Omental fat pad (tissue), 3 donors: ENCODE measurements at regions not wholly inside any gene's neighbourhood (a gene's known extent, or its start where the extent isn't known, plus 50 kb on each side); places are given as distances from the start of the nearest gene placed in this dataset.

Source experiments
- ATAC-seq: fragments of 150-250 bp; one replicate; pipeline ENCODE4 v1.9.1; 2016; ENCODE audit warnings: mild to moderate bottlenecking, moderate library complexity; ENCODE audit not compliant: low FRiP score
- DNase-seq: peaks from one replicate; pipeline ENCODE4 v3.0.0-alpha.2; 2019; ENCODE audit warnings: low spot score
- TF ChIP-seq, protein P1 (sequence below), 3 donors: fragments of 450-650 bp; IDR thresholded peaks; one replicate each; pipeline ENCODE4 v1.5.1; 2016 to 2017; ENCODE audit warnings: antibody characterized with exemption in 3 of 3, mild to moderate bottlenecking in 3 of 3, moderate library complexity in 2 of 3

DNA sequence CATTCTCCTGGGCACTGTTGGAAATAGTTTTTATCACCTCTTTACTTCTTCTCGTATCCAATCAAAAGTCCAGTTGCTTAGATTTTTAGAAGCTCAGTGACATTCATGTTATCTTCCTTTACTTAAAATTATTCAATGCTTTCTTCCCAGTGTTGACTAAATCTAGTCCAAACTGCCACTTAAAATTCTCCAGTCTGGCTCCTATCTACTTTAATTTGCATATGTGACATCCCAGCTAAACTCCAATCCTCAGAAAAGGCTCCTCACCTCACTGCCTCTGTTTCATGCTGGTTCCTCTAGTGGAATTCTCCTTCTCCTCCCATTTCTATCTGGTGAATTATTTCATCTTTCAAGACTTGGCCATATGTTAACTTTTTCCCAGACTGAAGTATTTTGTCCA lies 1238.7 kb upstream of the WWC1 start:
- no peak for DNase-seq
- TF ChIP-seq, protein P1, sequence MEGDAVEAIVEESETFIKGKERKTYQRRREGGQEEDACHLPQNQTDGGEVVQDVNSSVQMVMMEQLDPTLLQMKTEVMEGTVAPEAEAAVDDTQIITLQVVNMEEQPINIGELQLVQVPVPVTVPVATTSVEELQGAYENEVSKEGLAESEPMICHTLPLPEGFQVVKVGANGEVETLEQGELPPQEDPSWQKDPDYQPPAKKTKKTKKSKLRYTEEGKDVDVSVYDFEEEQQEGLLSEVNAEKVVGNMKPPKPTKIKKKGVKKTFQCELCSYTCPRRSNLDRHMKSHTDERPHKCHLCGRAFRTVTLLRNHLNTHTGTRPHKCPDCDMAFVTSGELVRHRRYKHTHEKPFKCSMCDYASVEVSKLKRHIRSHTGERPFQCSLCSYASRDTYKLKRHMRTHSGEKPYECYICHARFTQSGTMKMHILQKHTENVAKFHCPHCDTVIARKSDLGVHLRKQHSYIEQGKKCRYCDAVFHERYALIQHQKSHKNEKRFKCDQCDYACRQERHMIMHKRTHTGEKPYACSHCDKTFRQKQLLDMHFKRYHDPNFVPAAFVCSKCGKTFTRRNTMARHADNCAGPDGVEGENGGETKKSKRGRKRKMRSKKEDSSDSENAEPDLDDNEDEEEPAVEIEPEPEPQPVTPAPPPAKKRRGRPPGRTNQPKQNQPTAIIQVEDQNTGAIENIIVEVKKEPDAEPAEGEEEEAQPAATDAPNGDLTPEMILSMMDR (IDR thresholded peaks at IDR 0.05), result no peak
- ATAC-seq, result no peak

DNA sequence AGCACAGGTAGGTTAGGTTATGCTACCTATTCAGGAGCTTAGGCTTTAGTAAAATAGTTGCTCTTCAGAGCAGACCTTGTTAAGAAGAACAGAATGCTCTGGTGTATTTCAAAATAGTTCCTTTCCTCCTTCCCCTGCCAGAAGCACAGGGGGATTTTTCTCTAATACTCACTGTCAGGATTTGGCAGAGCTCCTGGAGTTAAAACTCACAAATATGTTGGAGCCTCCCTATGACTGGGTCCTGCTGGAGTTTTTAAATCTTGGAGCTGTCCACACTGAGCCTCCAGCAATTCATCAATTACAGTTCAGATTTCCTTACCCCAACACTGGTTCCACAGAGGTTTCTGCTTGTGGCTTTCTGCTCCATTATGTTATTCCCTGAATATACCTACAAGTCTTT lies 1233.8 kb upstream of the WWC1 start:
- TF ChIP-seq, protein P1 (IDR thresholded peaks at IDR 0.05), result no peak
- DNase-seq (no peak), ATAC-seq (peak; percentile 99)

DNA sequence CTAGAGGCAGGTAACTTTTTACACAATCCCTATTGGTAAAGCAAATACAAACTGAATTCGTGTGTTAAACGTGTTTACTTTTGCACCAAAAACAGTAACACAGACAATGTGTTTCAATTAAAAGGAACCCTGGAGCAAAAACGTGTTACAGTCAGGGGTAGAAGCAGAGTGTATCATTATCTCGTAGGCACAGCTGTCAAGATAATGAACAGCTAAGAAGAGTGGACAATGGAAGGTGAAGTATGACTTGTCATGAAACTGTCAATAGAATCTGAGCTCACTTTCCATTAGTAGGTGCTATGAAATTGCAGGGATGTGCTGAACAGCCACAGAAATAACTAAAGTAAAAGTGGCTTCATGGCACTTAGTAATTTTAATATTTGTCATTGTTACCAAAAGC lies 1229.8 kb upstream of the WWC1 start:
- DNase-seq, result no peak
- TF ChIP-seq, protein P1 (IDR thresholded peaks at IDR 0.05), result no peak
- ATAC-seq, result no peak

DNA sequence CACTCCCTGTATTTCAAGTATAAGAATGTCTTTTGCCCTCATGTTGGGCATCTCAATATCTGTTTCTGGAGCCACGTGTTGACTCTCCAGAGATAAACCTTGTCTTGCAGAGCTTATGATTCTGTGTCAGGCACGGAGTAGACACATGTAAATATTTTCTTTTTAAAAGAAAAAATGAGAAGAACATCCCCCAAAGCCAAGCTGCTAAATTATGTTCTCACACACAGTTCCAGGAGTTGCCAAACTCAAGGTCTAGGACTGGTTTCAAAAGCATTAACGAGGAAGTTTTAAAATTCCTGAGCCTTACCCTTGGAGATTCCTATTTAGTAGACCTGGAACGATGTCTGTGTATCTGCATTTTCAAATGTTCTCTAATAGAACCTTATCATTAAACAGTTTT lies 1228.3 kb upstream of the WWC1 start:
- TF ChIP-seq, protein P1 (IDR thresholded peaks at IDR 0.05), result no peak
- peak; percentile 39 for ATAC-seq
- DNase-seq, result no peak

DNA sequence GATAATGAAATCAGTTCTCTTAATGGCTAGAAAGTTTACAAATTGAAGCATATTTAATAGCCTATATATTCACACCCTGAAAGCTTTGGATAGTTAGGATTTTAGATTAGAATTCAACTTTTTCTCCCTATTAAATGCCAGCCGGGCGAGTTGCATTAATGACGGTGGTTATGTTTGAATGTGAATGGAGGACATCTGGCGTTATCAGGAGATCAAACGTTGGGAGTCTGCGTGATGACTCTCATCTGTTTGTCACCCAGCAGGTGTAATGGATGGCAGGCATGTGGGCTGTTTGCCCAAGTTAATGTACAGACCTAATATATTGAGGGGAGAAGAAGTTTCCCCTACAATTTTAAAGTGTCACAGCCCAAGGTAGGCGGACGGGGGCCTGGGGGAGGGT lies 1227.7 kb upstream of the WWC1 start:
- no peak for ATAC-seq
- no peak for DNase-seq
- TF ChIP-seq, protein P1 (IDR thresholded peaks at IDR 0.05), result no peak

DNA sequence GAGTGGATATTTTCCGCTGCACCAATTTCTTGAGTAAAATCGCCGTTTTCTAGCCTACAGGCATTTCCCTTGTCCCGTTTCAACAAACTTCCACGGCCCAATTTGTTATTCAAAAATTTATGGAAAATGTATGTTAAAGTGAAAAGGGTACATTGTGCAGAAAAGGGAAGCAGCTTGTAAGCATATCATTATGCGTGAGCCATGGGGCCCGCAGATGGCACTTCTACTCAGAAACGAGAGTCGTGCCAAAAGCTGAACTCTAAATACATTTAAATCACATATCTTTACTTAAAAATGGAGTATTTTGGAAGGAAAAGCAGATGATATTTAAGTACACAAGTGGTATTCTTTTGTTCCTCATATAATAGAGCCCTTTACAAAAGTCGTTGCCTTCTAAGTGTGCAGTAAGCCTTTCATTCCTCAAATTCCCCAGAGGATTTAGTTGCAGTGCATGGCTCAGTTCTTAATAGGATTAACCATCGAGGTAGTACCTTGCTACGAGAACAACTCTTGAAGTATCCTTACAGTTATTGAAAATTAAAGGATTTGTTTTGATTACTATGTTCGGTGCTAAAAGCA lies 1227.2 kb upstream of the WWC1 start:
- no peak for ATAC-seq
- DNase-seq, result no peak
- TF ChIP-seq, protein P1 (IDR thresholded peaks at IDR 0.05), result no peak

DNA sequence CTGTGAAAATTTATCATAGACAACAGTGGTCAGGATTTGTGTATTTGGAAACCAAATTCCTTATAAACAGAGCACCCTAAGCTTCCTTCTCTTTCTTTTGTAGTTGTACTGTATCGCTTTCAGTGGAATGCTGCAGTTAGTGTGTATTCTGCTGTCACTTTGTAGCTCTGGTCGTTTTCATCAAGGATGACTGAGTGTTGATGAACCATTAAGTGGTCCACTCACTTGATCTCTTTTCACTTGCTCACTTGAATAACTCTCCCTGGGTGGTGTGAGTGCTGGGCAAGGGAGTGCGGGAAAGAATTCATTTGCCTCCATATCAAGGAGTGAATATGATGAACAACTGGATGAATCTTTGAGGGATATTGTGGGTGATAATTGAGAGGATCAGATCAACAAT lies 1225.7 kb upstream of the WWC1 start:
- ATAC-seq (no peak), DNase-seq (no peak)
- TF ChIP-seq, protein P1 (IDR thresholded peaks at IDR 0.05), result no peak
